ENCODE measurements at regions not wholly inside any gene's neighbourhood (a gene's known extent, or its start where the extent isn't known, plus 50 kb on each side); places are given as distances from the start of the nearest gene placed in this dataset.

DNA sequence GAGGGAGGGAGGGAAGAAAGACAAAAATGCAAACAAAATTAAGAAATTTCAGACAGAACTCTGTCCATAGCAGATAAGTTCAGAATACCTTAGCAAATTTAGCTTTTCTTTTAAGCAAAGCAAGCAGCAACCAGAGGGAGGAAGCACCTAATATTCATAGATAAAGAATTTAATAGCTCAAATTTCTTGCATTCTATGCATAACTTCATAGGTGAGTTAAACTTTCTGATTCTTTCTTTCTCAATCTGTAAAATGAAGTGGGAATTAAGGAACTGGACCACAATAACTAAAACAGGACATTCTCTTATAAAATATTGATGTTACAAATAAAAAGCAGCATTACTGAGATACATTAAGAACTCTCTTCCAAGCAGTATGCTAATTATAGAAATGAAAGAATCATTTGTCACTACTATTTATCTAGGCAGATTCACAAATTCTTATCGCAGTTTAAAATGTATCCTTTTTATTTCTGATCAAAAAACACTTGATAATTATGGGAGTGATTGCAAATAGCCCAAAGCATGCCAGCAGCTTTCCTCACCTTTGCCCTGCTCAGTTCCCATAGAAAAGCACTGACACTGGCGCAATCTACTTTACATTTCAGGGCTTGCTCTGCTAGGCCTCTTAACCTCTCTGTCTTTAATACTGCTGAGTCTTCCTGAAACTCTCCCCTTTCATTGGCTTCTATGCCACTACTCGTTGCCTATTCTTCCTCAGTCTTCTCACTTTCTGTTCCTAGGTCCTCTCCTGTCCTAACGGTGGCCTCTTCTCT, 341.8 kb downstream of the PIK3R1 start (continued):
- TF ChIP-seq ZNF114 (CRISPR knock-in tag; IDR thresholded peaks at IDR 0.05) (no peak), CREB1 (CRISPR knock-in tag; IDR thresholded peaks at IDR 0.05; ENCODE audit: low read depth) (no peak)

DNA sequence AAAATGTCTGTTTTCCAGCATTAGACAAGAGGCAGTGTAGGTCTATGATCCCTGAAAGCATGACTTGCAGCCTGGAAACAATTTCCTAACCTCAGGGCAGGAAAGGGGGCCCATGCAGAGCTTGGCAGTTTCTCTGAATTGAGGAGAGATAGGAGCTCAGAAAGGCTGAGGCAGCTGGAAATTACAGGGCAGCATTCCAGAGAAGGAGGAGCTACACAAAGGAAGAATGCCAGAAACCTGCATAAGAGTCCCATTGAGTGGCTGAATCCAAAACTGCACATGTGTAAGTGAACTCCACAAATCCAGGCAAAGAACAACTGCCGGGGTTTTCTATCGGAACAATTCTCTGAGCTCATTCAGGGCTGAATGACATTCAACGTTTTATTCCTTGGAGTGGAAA, 346.8 kb downstream of the PIK3R1 start:
- H3K4me3 ChIP-seq: no peak overlapping the region
- H3K36me3 ChIP-seq (ENCODE audit: insufficient read depth): 0 out of 2 replicates have a peak, but pooled peaks cover 7% of the 10 kb centered on the region
- no peaks in the 10 kb centered on the region for H3K27me3 ChIP-seq (ENCODE audit: insufficient read depth)
- DNase-seq (ENCODE audit: low spot score) (no peak), ATAC-seq (no peak)
- H3K79me2 ChIP-seq (replicated peaks; ENCODE audit: insufficient read depth): no peaks in the 10 kb centered on the region
- H3K4me3 Mint-ChIP-seq: no peak overlapping the region
- H3K36me3 Mint-ChIP-seq (ENCODE audit: low read depth): peaks cover 9% of the 10 kb centered on the region
- H3K27me3 Mint-ChIP-seq (ENCODE audit: insufficient read depth, low read depth, poor library complexity): peaks cover 3% of the 10 kb centered on the region
- TF ChIP-seq POLR2AphosphoS5 (IDR thresholded peaks at IDR 0.05; ENCODE audit: low read depth) (no peak), JUNB (IDR thresholded peaks at IDR 0.05; ENCODE audit: unreplicated experiment) (no peak), EZH2phosphoT487 (IDR thresholded peaks at IDR 0.05; ENCODE audit: unreplicated experiment) (no peak), ZNF114 (CRISPR knock-in tag; IDR thresholded peaks at IDR 0.05) (no peak)
- TF ChIP-seq, protein P1, sequence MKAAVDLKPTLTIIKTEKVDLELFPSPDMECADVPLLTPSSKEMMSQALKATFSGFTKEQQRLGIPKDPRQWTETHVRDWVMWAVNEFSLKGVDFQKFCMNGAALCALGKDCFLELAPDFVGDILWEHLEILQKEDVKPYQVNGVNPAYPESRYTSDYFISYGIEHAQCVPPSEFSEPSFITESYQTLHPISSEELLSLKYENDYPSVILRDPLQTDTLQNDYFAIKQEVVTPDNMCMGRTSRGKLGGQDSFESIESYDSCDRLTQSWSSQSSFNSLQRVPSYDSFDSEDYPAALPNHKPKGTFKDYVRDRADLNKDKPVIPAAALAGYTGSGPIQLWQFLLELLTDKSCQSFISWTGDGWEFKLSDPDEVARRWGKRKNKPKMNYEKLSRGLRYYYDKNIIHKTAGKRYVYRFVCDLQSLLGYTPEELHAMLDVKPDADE (IDR thresholded peaks at IDR 0.05): no peak
- TF ChIP-seq, protein P2, sequence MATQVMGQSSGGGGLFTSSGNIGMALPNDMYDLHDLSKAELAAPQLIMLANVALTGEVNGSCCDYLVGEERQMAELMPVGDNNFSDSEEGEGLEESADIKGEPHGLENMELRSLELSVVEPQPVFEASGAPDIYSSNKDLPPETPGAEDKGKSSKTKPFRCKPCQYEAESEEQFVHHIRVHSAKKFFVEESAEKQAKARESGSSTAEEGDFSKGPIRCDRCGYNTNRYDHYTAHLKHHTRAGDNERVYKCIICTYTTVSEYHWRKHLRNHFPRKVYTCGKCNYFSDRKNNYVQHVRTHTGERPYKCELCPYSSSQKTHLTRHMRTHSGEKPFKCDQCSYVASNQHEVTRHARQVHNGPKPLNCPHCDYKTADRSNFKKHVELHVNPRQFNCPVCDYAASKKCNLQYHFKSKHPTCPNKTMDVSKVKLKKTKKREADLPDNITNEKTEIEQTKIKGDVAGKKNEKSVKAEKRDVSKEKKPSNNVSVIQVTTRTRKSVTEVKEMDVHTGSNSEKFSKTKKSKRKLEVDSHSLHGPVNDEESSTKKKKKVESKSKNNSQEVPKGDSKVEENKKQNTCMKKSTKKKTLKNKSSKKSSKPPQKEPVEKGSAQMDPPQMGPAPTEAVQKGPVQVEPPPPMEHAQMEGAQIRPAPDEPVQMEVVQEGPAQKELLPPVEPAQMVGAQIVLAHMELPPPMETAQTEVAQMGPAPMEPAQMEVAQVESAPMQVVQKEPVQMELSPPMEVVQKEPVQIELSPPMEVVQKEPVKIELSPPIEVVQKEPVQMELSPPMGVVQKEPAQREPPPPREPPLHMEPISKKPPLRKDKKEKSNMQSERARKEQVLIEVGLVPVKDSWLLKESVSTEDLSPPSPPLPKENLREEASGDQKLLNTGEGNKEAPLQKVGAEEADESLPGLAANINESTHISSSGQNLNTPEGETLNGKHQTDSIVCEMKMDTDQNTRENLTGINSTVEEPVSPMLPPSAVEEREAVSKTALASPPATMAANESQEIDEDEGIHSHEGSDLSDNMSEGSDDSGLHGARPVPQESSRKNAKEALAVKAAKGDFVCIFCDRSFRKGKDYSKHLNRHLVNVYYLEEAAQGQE (IDR thresholded peaks at IDR 0.05; ENCODE audit: unreplicated experiment): no peak
- H3K4me2 ChIP-seq: no peak overlapping the region
- H3K9me3 Mint-ChIP-seq: peaks cover 3% of the 10 kb centered on the region
- H3F3A ChIP-seq (replicated peaks; ENCODE audit: low read depth): no peaks in the 10 kb centered on the region
- H3K9me2 ChIP-seq (ENCODE audit: insufficient read depth): 0 out of 2 replicates have a peak, but pooled peaks cover 12% of the 10 kb centered on the region
- no peaks in the 10 kb centered on the region for H4K20me1 ChIP-seq (replicated peaks; ENCODE audit: insufficient read depth)
- no peak overlapping the region for H3K27ac Mint-ChIP-seq
- H2AFZ ChIP-seq: peak overlapping the region; percentile 72; the same call in 1 of the 2 replicates
- no peak overlapping the region for H3K27ac ChIP-seq (ENCODE audit: low read depth)
- no peaks in the 10 kb centered on the region for H3K4me1 ChIP-seq (ENCODE audit: insufficient read depth)
- H3K4me1 Mint-ChIP-seq: no peaks in the 10 kb centered on the region

DNA sequence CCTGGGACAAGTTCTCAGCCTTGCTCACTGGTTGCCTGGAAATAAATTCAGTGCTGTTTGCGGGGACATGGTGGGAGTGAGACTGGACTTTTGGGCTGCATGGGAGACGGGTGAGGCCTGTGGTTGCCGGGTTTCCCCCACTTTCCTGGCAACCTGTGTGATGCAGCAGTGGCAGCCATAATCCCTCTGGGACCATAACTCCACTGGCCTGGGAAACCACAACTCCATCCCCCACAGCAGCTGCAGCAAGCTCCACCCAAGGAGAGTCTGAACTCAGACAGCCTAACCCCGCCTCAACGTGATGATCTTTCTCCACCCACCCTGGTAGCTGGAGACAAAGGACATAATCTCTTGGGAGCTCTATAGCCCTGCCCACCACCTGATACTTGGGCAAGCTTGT, 349.9 kb downstream of the PIK3R1 start:
- Histone ChIP-seq H3K4me1 (ENCODE audit: insufficient read depth) (no peaks in the 10 kb centered on the region), H3K27ac (ENCODE audit: low read depth) (no peak overlapping the region), H4K20me1 (replicated peaks; ENCODE audit: insufficient read depth) (no peaks in the 10 kb centered on the region), H3K4me2 (no peak overlapping the region), H3K4me3 (no peak overlapping the region), H3K79me2 (replicated peaks; ENCODE audit: insufficient read depth) (no peaks in the 10 kb centered on the region), H2AFZ (0 out of 2 replicates have a peak overlapping the region, but pooled peaks have one; percentile 19), H3K27me3 (ENCODE audit: insufficient read depth) (no peaks in the 10 kb centered on the region), H3F3A (replicated peaks; ENCODE audit: low read depth) (no peaks in the 10 kb centered on the region), H3K36me3 (ENCODE audit: insufficient read depth) (0 out of 2 replicates have a peak, but pooled peaks cover 2% of the 10 kb centered on the region), H3K9me2 (ENCODE audit: insufficient read depth) (0 out of 2 replicates have a peak, but pooled peaks cover 12% of the 10 kb centered on the region)
- Mint-ChIP-seq H3K36me3 (ENCODE audit: low read depth) (peaks cover 9% of the 10 kb centered on the region), H3K9me3 (peaks cover 3% of the 10 kb centered on the region), H3K4me1 (no peaks in the 10 kb centered on the region), H3K27me3 (ENCODE audit: insufficient read depth, low read depth, poor library complexity) (peaks cover 3% of the 10 kb centered on the region), H3K27ac (no peak overlapping the region), H3K4me3 (no peak overlapping the region)
- no peak for DNase-seq (ENCODE audit: low spot score)
- TF ChIP-seq, protein P1 (IDR thresholded peaks at IDR 0.05): no peak
- no peak for TF ChIP-seq JUNB (IDR thresholded peaks at IDR 0.05; ENCODE audit: unreplicated experiment)
- no peak for ATAC-seq

All from GM23338 (cell line).